NK-92 treated with Interleukin-12 subunit alpha and Interleukin-12 subunit beta, amount 100 ng/mL, for 24 hours (cell line): ENCODE measurements at regions not wholly inside any gene's neighbourhood (a gene's known extent, or its start where the extent isn't known, plus 50 kb on each side); places are given as distances from the start of the nearest gene placed in this dataset.

Experiments
- DNase-seq: peaks from one replicate; lab custom pipeline; 2025; lab: John Stamatoyannopoulos, UW

- no peak for DNase-seq
Observed at GRCh38 chr18:2312440-2312839, 258.9 kb downstream of the METTL4 start.

- DNase-seq: no peak
Observed at GRCh38 chr18:2313332-2313731, 258.0 kb downstream of the METTL4 start.

- DNase-seq: no peak
Observed at GRCh38 chr18:2316082-2316750, 255.1 kb downstream of the METTL4 start.

- no peak for DNase-seq
Observed at GRCh38 chr18:2316751-2317696, 254.3 kb downstream of the METTL4 start.

GRCh38 chr18:2324459-2324858 is 246.8 kb downstream of the METTL4 start:
- no peak for DNase-seq

- no peak for DNase-seq
Observed at GRCh38 chr18:2325308-2325849, 245.9 kb downstream of the METTL4 start.

GRCh38 chr18:2325933-2326332 is 245.4 kb downstream of the METTL4 start:
- DNase-seq: no peak

- DNase-seq: no peak
Observed at GRCh38 chr18:2326999-2327398, 244.3 kb downstream of the METTL4 start.

GRCh38 chr18:2330764-2331163 is 240.5 kb downstream of the METTL4 start:
- no peak for DNase-seq

- no peak for DNase-seq
Observed at GRCh38 chr18:2331491-2331890, 239.8 kb downstream of the METTL4 start.

GRCh38 chr18:2336690-2337392 is 234.5 kb downstream of the METTL4 start:
- DNase-seq: no peak

- peak; percentile 0 for DNase-seq
Observed at GRCh38 chr18:2337552-2338141, 233.7 kb downstream of the METTL4 start.

- DNase-seq: no peak
Observed at GRCh38 chr18:2338601-2339000, 232.7 kb downstream of the METTL4 start.

GRCh38 chr18:2340335-2340734 is 231.0 kb downstream of the METTL4 start:
- no peak for DNase-seq

- DNase-seq: no peak
Observed at GRCh38 chr18:2348003-2348402, 223.3 kb downstream of the METTL4 start.

- DNase-seq: no peak
Observed at GRCh38 chr18:2351126-2351850, 220.0 kb downstream of the METTL4 start.

- DNase-seq: no peak
Observed at GRCh38 chr18:2354292-2354691, 217.0 kb downstream of the METTL4 start.

- DNase-seq: no peak
Observed at GRCh38 chr18:2356906-2357305, 214.4 kb downstream of the METTL4 start.

GRCh38 chr18:2360861-2361260 is 210.4 kb downstream of the METTL4 start:
- DNase-seq: no peak

- DNase-seq: no peak
Observed at GRCh38 chr18:2368102-2368501, 203.2 kb downstream of the METTL4 start.

- DNase-seq: no peak
Observed at GRCh38 chr18:2376707-2377106, 194.6 kb downstream of the METTL4 start.
